GM10248 (cell line): ENCODE measurements at regions not wholly inside any gene's neighbourhood (a gene's known extent, or its start where the extent isn't known, plus 50 kb on each side); places are given as distances from the start of the nearest gene placed in this dataset.
A peak's percentile ranks its signal among the peaks of the same experiment; 100 is the strongest.

Source experiments
- CTCF ChIA-PET: fragments of 300-600 bp; sonication (Branson Sonifier 250); formaldehyde crosslinking; extraction: SDS; loops from one replicate; lab custom pipeline; 2021; ENCODE audit warnings: antibody characterized with exemption; lab: Yijun Ruan, JAX
- POLR2A ChIA-PET: fragments of 350-650 bp; sonication (Branson Sonifier 250); formaldehyde crosslinking; extraction: SDS; loops from one replicate; lab custom pipeline; 2020; ENCODE audit warnings: antibody characterized with exemption; lab: Yijun Ruan, JAX
- DNase-seq: peaks from one replicate; pipeline ENCODE4 v3.0.0; 2012; ENCODE audit errors: extremely low spot score
- TF ChIP-seq, protein P1 (sequence below): IDR thresholded peaks from 2 replicates; pipeline ENCODE4 v1.5.1; 2012; ENCODE audit warnings: mild to moderate bottlenecking, low read depth; ENCODE audit errors: extremely low read depth, missing control alignments, control extremely low read depth

DNA sequence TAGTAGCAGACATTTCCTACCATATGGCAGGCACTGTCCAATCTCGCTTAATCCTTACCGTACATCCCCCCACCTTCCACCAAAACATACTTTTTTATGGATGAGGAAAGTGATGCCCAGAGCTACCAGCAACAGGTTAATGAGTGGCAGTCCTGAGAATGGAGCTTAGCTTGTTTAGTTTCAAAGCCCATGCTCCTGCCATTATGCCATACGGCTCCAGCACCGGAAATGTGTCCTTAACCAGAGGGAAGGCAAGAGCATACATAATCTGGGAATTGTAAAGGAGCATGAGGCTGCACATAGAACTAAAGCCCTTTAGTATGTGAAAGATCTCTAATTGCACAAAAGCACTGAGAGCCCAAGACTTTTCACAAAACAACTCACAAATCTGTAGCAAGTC is 155.9 kb upstream of the PHYHIPL start:
- TF ChIP-seq, protein P1, sequence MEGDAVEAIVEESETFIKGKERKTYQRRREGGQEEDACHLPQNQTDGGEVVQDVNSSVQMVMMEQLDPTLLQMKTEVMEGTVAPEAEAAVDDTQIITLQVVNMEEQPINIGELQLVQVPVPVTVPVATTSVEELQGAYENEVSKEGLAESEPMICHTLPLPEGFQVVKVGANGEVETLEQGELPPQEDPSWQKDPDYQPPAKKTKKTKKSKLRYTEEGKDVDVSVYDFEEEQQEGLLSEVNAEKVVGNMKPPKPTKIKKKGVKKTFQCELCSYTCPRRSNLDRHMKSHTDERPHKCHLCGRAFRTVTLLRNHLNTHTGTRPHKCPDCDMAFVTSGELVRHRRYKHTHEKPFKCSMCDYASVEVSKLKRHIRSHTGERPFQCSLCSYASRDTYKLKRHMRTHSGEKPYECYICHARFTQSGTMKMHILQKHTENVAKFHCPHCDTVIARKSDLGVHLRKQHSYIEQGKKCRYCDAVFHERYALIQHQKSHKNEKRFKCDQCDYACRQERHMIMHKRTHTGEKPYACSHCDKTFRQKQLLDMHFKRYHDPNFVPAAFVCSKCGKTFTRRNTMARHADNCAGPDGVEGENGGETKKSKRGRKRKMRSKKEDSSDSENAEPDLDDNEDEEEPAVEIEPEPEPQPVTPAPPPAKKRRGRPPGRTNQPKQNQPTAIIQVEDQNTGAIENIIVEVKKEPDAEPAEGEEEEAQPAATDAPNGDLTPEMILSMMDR: no peak

GRCh38 chr10:59025981-59026765 is 150.3 kb upstream of the PHYHIPL start:
- DNase-seq: no peak
- TF ChIP-seq, protein P1: no peak
- POLR2A ChIA-PET: no interaction called here
- CTCF ChIA-PET: interaction anchor here (0.7 to 1.3 kb wide), 3 partner anchors 9 to 15 kb away, joined by 3 to 4 read pairs (median 3); no protein-coding TSS in a partner anchor

More for the DNA sequence above, 155.9 kb upstream of the PHYHIPL start:
- DNase-seq: no peak
- ChIA-PET CTCF (interaction anchor here (1.1 to 1.2 kb wide), 2 partner anchors 8 to 13 kb away, joined by 3 read pairs; no protein-coding TSS in a partner anchor), POLR2A (no interaction called here)

- DNase-seq: no peak
- TF ChIP-seq, protein P1: no peak
- ChIA-PET POLR2A (no interaction called here), CTCF (no interaction called here)
Observed at GRCh38 chr10:59027975-59028655, 148.3 kb upstream of the PHYHIPL start.

- TF ChIP-seq, protein P1: no peak
- POLR2A ChIA-PET: no interaction called here
- no peak for DNase-seq
- CTCF ChIA-PET: interaction anchor here (0.9 to 2.6 kb wide), 6 partner anchors 10 to 46 kb away, joined by 3 to 8 read pairs (median 4); no protein-coding TSS in a partner anchor
Observed at GRCh38 chr10:59033622-59034021, 142.8 kb upstream of the PHYHIPL start.

DNA sequence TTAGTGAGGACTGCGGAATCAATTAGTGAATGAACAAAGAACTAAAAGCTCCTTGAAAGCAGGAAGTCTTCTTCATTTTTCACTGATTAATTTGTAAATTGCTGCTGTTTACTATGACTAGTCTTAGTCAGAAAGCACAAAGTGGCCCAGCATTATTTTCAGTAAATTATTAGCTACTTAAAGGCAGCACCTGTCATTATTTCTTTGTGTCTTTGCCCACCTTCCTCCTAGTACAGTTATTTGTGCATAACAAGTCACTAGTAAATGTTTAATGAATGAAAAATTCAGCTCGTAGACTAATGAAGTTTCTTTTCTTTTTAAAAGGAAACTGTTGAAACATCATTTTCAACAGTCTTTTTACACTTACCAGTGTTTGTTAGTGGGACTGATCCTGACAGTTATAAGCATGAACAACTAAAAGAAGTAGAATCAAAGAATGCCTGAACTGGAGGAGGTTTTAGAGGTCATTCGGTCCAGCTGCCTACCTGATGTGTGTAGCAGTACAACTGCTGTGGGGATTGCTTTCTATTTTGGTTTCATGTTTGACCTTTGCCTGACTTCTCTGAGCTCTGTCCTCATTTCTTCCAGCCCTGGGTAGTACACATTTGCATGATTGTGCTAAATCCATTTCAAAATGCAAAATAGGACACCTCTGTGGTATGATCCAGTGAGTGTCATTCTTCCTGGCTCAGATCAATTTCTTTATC is 140.0 kb upstream of the PHYHIPL start:
- TF ChIP-seq, protein P1: no peak
- POLR2A ChIA-PET: interaction anchor here (0.9 to 1.0 kb wide), 2 partner anchors 12 to 37 kb away, joined by 5 to 6 read pairs; no protein-coding TSS in a partner anchor
- peak; percentile 33 for DNase-seq
- CTCF ChIA-PET: interaction anchor here (1.0 to 1.8 kb wide), 10 partner anchors 9 to 50 kb away, joined by 3 to 8 read pairs (median 4); no protein-coding TSS in a partner anchor

DNA sequence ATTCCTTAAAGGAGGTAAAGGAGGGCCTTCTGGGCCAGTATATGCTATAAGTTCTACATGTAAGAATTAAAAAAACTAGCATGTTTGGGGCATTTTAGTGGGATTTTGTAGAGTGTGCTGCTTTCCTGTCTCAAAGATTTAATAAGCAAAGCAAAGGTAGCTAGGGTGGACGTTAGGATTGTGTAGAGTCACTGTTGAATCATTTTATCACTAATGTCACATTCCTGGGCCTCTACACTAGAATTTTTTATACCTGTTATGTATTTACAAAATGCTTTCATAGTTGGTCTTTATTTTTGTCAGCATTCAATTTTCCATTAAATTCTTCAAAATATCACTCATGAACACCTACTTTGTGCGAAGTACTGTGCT is 139.4 kb upstream of the PHYHIPL start:
- POLR2A ChIA-PET: interaction anchor here (0.9 to 1.0 kb wide), 2 partner anchors 11 to 38 kb away, joined by 5 to 6 read pairs; no protein-coding TSS in a partner anchor
- TF ChIP-seq, protein P1: no peak
- no peak for DNase-seq
- CTCF ChIA-PET: interaction anchor here (1.0 to 1.8 kb wide), 9 partner anchors 8 to 50 kb away, joined by 3 to 8 read pairs (median 4); no protein-coding TSS in a partner anchor
